ENCODE measurements at regions not wholly inside any gene's neighbourhood (a gene's known extent, or its start where the extent isn't known, plus 50 kb on each side); places are given as distances from the start of the nearest gene placed in this dataset.

DNA sequence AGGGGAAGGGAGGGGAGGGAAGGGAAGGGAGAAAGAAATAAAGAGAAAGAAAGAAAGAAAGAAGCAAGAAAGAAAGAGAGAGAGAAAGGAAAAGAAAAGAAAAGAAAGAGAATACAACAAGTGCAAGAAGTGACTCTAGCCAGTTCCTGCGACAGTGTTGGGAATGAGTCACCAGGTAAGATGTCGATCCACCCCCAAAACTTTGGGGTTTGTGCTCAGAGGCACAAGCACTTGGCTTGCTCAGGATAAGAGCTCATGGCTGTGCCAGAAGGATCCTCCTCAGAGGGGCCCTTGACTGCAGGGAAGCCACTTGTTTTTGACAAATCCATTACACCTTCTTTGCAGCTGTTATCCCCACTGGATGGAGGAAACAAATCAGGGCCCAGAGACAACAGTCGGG lies 137.7 kb downstream of the TMEM132E start:
- POLR2A ChIA-PET (ENCODE audit: unreplicated experiment) = no interaction called here
- no peak overlapping the region for H2AFZ ChIP-seq (ENCODE audit: low read length)
- no peaks in the 10 kb centered on the region for H3F3A ChIP-seq (ENCODE audit: low read length, unreplicated experiment)
- no peak overlapping the region for H3K4me3 ChIP-seq (ENCODE audit: low read length)
- no peaks in the 10 kb centered on the region for H4K20me1 ChIP-seq (ENCODE audit: low read length)
- DNase-seq (no peak), ATAC-seq (no peak)
- no peak overlapping the region for H3K9ac ChIP-seq (ENCODE audit: low read length)
- BruUV-seq (replicated peaks) = no TSS peak
- H3K79me2 ChIP-seq (ENCODE audit: low read length) = no peaks in the 10 kb centered on the region
- no peak overlapping the region for H3K4me2 ChIP-seq (ENCODE audit: low read length)
- no peak overlapping the region for H3K27ac ChIP-seq (ENCODE audit: low read length)
- no peak for TF ChIP-seq EZH2 (IDR thresholded peaks at IDR 0.05; ENCODE audit: low read length, unreplicated experiment)
- TF ChIP-seq EZH2phosphoT487 (IDR thresholded peaks at IDR 0.05; ENCODE audit: borderline replicate concordance, low read length) = no peak
- TF ChIP-seq, protein P1, sequence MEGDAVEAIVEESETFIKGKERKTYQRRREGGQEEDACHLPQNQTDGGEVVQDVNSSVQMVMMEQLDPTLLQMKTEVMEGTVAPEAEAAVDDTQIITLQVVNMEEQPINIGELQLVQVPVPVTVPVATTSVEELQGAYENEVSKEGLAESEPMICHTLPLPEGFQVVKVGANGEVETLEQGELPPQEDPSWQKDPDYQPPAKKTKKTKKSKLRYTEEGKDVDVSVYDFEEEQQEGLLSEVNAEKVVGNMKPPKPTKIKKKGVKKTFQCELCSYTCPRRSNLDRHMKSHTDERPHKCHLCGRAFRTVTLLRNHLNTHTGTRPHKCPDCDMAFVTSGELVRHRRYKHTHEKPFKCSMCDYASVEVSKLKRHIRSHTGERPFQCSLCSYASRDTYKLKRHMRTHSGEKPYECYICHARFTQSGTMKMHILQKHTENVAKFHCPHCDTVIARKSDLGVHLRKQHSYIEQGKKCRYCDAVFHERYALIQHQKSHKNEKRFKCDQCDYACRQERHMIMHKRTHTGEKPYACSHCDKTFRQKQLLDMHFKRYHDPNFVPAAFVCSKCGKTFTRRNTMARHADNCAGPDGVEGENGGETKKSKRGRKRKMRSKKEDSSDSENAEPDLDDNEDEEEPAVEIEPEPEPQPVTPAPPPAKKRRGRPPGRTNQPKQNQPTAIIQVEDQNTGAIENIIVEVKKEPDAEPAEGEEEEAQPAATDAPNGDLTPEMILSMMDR (conservative IDR thresholded peaks at IDR 0.05; ENCODE audit: low read depth, low read length) = no peak
- no peaks in the 10 kb centered on the region for H3K9me2 ChIP-seq (replicated peaks; ENCODE audit: low read length)
- H3K9me3 ChIP-seq (ENCODE audit: low read length) = no peaks in the 10 kb centered on the region
- no peaks in the 10 kb centered on the region for H3K36me3 ChIP-seq (ENCODE audit: low read depth, low read length)
- H3K27me3 ChIP-seq (ENCODE audit: low read length) = no peaks in the 10 kb centered on the region
- CTCF ChIA-PET = no interaction called here
- intact Hi-C loops (cut with micrococcal nuclease) = no loop called here
- peaks cover 12% of the 10 kb centered on the region for H3K4me1 ChIP-seq (ENCODE audit: insufficient read depth, low read length)

DNA sequence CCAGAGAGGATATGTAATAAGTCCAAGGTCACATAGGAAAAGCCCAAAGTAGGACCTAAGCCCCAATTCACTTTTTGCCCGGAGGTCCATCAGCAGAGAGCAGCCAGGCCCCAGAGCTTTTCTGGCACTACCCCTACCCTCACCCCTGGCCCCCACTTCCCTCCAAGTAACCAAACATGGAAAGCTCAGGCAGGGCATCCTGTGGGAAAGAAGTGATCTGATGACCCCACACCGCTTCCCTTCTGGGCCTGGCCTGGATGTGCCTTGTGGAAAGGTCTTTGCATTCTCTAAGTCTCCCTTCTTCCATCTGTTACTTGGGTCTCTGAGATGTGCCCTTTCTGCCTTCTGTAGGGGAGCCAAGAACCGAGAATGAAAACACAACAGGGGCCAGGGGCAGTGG lies 136.9 kb downstream of the TMEM132E start:
- Histone ChIP-seq H3K27me3 (ENCODE audit: low read length) (0 out of 2 replicates have a peak, but pooled peaks cover 5% of the 10 kb centered on the region), H3K27ac (ENCODE audit: low read length) (no peak overlapping the region), H3K4me2 (ENCODE audit: low read length) (no peak overlapping the region), H3K79me2 (ENCODE audit: low read length) (no peaks in the 10 kb centered on the region), H3F3A (ENCODE audit: low read length, unreplicated experiment) (no peaks in the 10 kb centered on the region), H3K4me1 (ENCODE audit: insufficient read depth, low read length) (peaks cover 5% of the 10 kb centered on the region), H2AFZ (ENCODE audit: low read length) (no peak overlapping the region), H3K9ac (ENCODE audit: low read length) (no peak overlapping the region), H3K9me2 (replicated peaks; ENCODE audit: low read length) (no peaks in the 10 kb centered on the region), H4K20me1 (ENCODE audit: low read length) (no peaks in the 10 kb centered on the region), H3K36me3 (ENCODE audit: low read depth, low read length) (no peaks in the 10 kb centered on the region), H3K9me3 (ENCODE audit: low read length) (no peaks in the 10 kb centered on the region), H3K4me3 (ENCODE audit: low read length) (no peak overlapping the region)
- POLR2A ChIA-PET (ENCODE audit: unreplicated experiment) = no interaction called here
- no TSS peak for BruUV-seq (replicated peaks)
- TF ChIP-seq EZH2 (IDR thresholded peaks at IDR 0.05; ENCODE audit: low read length, unreplicated experiment) (no peak), EZH2phosphoT487 (IDR thresholded peaks at IDR 0.05; ENCODE audit: borderline replicate concordance, low read length) (no peak)
- TF ChIP-seq, protein P1 (conservative IDR thresholded peaks at IDR 0.05; ENCODE audit: low read depth, low read length) = no peak
- CTCF ChIA-PET = no interaction called here
- intact Hi-C loops (cut with micrococcal nuclease) = no loop called here
- no peak for DNase-seq
- ATAC-seq = no peak

DNA sequence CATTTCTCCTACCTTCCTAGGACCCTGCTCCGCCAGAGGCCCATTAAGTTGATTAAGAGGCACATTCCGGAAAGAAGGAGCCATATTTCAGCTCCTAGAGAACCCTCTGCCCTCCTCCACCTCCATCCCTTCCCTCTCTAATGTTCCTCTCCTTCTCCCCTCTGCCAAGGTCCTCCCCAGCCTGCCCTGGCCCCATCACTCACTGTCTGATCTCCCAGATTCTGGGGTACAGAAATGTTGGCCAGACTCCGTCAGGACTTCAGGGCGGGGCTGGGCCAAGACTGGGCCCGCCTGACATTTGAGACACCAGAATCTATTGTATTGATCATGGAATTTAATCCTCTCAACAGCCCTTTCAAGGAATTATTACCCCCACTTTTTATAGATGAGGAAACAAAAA lies 136.1 kb downstream of the TMEM132E start:
- Histone ChIP-seq H3K27me3 (ENCODE audit: low read length) (0 out of 2 replicates have a peak, but pooled peaks cover 5% of the 10 kb centered on the region), H3K9ac (ENCODE audit: low read length) (no peak overlapping the region), H3K4me3 (ENCODE audit: low read length) (no peak overlapping the region), H3K9me2 (replicated peaks; ENCODE audit: low read length) (no peaks in the 10 kb centered on the region), H3F3A (ENCODE audit: low read length, unreplicated experiment) (no peaks in the 10 kb centered on the region), H3K79me2 (ENCODE audit: low read length) (no peaks in the 10 kb centered on the region), H3K4me1 (ENCODE audit: insufficient read depth, low read length) (no peaks in the 10 kb centered on the region), H2AFZ (ENCODE audit: low read length) (no peak overlapping the region), H3K36me3 (ENCODE audit: low read depth, low read length) (no peaks in the 10 kb centered on the region), H3K9me3 (ENCODE audit: low read length) (no peaks in the 10 kb centered on the region), H3K4me2 (ENCODE audit: low read length) (no peak overlapping the region), H3K27ac (ENCODE audit: low read length) (no peak overlapping the region), H4K20me1 (ENCODE audit: low read length) (no peaks in the 10 kb centered on the region)
- ChIA-PET CTCF (no interaction called here), POLR2A (ENCODE audit: unreplicated experiment) (no interaction called here)
- no peak for DNase-seq
- no TSS peak for BruUV-seq (replicated peaks)
- TF ChIP-seq EZH2 (IDR thresholded peaks at IDR 0.05; ENCODE audit: low read length, unreplicated experiment) (no peak), EZH2phosphoT487 (IDR thresholded peaks at IDR 0.05; ENCODE audit: borderline replicate concordance, low read length) (no peak)
- TF ChIP-seq, protein P1 (conservative IDR thresholded peaks at IDR 0.05; ENCODE audit: low read depth, low read length) = no peak
- intact Hi-C loops (cut with micrococcal nuclease) = no loop called here
- no peak for ATAC-seq

Measured in PC-3 (cell line).